HL-60 (cell line): ENCODE measurements at regions not wholly inside any gene's neighbourhood (a gene's known extent, or its start where the extent isn't known, plus 50 kb on each side); places are given as distances from the start of the nearest gene placed in this dataset.

Experiments used
- DNase-seq, 2 experiments: peaks; one replicate each; pipeline ENCODE4 v3.0.0-alpha.2; 2010 to 2020; ENCODE audit warnings: low read depth in 1 of 2, low spot score in 1 of 2
- H3K27ac ChIP-seq: fragments of 250-450 bp; sonication (Bioruptor Pico); replicated peaks from 2 replicates; pipeline ENCODE4 v1.5.1; 2020; ENCODE audit warnings: mild to moderate bottlenecking, moderate library complexity
- H3K27me3 ChIP-seq: fragments of 250-450 bp; sonication (Bioruptor Pico); 2 replicates; pipeline ENCODE4 v1.5.1; 2021; ENCODE audit warnings: mild to moderate bottlenecking, moderate library complexity; ENCODE audit not compliant: insufficient read depth, poor library complexity, severe bottlenecking
- H3K4me3 ChIP-seq: replicated peaks from 2 replicates; pipeline ENCODE4 v1.5.1; 2011; ENCODE audit warnings: mild to moderate bottlenecking, control low read depth, low read length; ENCODE audit not compliant: insufficient read depth
- GABPA ChIP-seq: IDR thresholded peaks from 2 replicates; pipeline ENCODE4 v1.6.1; 2012; ENCODE audit warnings: low read depth
- POLR2AphosphoS5 ChIP-seq: IDR thresholded peaks from 2 replicates; pipeline ENCODE4 v1.6.1; 2012; ENCODE audit warnings: low read depth
- SPI1 ChIP-seq: IDR thresholded peaks from 2 replicates; pipeline ENCODE4 v1.6.1; 2012; ENCODE audit warnings: low read depth, mild to moderate bottlenecking, borderline replicate concordance
- TF ChIP-seq, protein P1 (sequence below): IDR thresholded peaks from 2 replicates; pipeline ENCODE4 v1.6.1; 2012; ENCODE audit warnings: low read depth; ENCODE audit not compliant: insufficient replicate concordance
- TF ChIP-seq, protein P2 (sequence below): IDR thresholded peaks from one replicate; pipeline ENCODE4 v1.5.1; 2011; ENCODE audit warnings: low read length, control low read depth, inconsistent platforms; ENCODE audit not compliant: insufficient read depth

DNA sequence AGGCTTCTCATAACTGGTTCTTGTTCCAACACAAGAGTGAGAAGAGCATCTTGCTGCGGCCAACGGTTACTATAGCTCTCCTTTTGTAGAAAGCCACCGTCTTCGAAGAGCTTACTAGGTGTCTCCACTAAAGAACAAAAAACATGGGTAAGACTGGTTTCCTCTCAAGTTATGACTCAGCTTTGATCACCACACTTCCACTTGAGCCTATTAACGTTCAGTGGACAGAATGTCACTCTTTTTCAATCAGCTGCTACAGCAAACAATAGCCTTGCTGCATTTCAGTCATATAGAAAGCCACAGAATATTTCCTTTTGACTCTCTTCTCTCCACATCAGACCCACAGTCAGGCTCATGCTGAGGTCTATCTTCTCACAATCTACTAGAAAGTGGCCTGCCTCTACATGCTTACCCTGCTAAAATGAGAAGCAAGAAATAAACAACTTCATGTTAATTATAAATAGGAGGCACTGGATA, 243.5 kb upstream of the PREP start:
- Histone ChIP-seq H3K27me3 (no peaks in the 10 kb centered on the region), H3K27ac (no peak overlapping the region), H3K4me3 (no peak overlapping the region)
- no peak for TF ChIP-seq POLR2AphosphoS5
- DNase-seq, result no peak

DNA sequence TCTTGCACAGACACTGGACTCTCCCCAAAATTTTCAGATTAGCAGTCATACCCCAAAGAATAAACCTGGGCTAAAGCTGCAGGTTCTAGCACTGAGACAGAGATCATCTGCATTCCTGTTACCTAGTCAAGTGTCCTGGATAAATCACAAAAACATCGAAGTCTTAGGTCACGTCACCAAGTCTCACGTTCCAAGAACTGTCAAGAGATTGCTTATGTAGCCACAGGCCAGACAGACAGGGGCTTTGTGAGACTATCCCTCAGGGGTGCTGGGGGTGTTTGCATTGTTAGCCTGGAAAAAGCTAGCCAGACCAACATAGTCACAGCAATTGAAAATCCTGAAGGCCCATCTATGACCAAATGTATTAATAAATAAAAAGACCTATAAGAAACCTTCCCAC, 243.1 kb upstream of the PREP start:
- Histone ChIP-seq H3K4me3 (no peak overlapping the region), H3K27ac (no peak overlapping the region), H3K27me3 (no peaks in the 10 kb centered on the region)
- TF ChIP-seq GABPA (no peak), POLR2AphosphoS5 (no peak)
- TF ChIP-seq, protein P1, sequence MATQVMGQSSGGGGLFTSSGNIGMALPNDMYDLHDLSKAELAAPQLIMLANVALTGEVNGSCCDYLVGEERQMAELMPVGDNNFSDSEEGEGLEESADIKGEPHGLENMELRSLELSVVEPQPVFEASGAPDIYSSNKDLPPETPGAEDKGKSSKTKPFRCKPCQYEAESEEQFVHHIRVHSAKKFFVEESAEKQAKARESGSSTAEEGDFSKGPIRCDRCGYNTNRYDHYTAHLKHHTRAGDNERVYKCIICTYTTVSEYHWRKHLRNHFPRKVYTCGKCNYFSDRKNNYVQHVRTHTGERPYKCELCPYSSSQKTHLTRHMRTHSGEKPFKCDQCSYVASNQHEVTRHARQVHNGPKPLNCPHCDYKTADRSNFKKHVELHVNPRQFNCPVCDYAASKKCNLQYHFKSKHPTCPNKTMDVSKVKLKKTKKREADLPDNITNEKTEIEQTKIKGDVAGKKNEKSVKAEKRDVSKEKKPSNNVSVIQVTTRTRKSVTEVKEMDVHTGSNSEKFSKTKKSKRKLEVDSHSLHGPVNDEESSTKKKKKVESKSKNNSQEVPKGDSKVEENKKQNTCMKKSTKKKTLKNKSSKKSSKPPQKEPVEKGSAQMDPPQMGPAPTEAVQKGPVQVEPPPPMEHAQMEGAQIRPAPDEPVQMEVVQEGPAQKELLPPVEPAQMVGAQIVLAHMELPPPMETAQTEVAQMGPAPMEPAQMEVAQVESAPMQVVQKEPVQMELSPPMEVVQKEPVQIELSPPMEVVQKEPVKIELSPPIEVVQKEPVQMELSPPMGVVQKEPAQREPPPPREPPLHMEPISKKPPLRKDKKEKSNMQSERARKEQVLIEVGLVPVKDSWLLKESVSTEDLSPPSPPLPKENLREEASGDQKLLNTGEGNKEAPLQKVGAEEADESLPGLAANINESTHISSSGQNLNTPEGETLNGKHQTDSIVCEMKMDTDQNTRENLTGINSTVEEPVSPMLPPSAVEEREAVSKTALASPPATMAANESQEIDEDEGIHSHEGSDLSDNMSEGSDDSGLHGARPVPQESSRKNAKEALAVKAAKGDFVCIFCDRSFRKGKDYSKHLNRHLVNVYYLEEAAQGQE, result no peak
- TF ChIP-seq, protein P2, sequence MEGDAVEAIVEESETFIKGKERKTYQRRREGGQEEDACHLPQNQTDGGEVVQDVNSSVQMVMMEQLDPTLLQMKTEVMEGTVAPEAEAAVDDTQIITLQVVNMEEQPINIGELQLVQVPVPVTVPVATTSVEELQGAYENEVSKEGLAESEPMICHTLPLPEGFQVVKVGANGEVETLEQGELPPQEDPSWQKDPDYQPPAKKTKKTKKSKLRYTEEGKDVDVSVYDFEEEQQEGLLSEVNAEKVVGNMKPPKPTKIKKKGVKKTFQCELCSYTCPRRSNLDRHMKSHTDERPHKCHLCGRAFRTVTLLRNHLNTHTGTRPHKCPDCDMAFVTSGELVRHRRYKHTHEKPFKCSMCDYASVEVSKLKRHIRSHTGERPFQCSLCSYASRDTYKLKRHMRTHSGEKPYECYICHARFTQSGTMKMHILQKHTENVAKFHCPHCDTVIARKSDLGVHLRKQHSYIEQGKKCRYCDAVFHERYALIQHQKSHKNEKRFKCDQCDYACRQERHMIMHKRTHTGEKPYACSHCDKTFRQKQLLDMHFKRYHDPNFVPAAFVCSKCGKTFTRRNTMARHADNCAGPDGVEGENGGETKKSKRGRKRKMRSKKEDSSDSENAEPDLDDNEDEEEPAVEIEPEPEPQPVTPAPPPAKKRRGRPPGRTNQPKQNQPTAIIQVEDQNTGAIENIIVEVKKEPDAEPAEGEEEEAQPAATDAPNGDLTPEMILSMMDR, result no peak
- DNase-seq, result no peak

DNA sequence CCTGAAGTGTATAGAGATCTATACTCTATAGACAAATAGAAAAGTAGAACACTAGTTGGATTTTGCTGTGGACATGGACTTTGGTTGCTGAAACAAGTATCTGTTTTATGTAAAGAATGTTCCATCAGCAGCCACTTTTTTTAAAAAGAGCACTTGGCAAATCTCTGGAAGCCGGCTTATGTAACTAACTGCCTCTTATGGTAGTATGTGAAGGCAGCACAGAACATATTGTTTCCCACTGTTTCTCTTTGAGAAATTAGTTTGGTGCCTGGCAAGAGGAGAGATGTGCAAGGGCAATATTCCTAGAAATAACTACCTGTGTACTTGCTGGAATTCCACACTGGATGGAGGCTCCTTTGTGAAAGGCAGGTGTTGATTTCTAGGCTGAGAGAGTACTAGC, 242.3 kb upstream of the PREP start:
- TF ChIP-seq, protein P1, result no peak
- TF ChIP-seq SPI1 (no peak), GABPA (no peak), POLR2AphosphoS5 (no peak)
- TF ChIP-seq, protein P2, result no peak
- H3K27me3 ChIP-seq, result no peaks in the 10 kb centered on the region
- DNase-seq, result no peak

DNA sequence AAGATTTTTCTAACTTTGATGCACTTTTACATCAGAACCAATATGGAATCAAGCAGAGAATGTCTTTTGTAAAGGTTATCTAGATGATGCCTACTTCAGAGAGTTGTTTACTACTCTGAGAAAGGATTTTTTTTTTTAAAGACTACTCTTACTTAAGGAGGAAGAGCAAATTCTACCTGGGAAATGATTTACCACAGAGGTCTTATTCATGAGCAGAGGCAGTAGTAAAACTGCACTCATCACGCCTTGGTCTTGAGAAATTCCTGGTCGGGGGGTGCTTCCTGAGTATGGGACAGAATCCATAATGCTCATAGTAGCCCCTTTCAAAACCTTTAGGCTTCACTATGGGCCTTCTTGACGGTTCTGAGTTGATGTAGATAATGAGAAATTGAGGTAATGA, 241.8 kb upstream of the PREP start:
- H3K27me3 ChIP-seq, result no peaks in the 10 kb centered on the region
- H3K27ac ChIP-seq, result no peak overlapping the region
- no peak overlapping the region for H3K4me3 ChIP-seq
- TF ChIP-seq, protein P2, result no peak
- TF ChIP-seq POLR2AphosphoS5 (no peak), GABPA (no peak), SPI1 (no peak)
- TF ChIP-seq, protein P1, result no peak
- no peak for DNase-seq

More for the DNA sequence above, 242.3 kb upstream of the PREP start:
- Histone ChIP-seq H3K27ac (no peak overlapping the region), H3K4me3 (no peak overlapping the region)
